ENCODE measurements at regions not wholly inside any gene's neighbourhood (a gene's known extent, or its start where the extent isn't known, plus 50 kb on each side); places are given as distances from the start of the nearest gene placed in this dataset.
"Not testable (repeated sequence)": the region's sequence is repeated elsewhere in the genome, so short reads cannot be mapped to it uniquely, and the experiment has no call there.

DNA sequence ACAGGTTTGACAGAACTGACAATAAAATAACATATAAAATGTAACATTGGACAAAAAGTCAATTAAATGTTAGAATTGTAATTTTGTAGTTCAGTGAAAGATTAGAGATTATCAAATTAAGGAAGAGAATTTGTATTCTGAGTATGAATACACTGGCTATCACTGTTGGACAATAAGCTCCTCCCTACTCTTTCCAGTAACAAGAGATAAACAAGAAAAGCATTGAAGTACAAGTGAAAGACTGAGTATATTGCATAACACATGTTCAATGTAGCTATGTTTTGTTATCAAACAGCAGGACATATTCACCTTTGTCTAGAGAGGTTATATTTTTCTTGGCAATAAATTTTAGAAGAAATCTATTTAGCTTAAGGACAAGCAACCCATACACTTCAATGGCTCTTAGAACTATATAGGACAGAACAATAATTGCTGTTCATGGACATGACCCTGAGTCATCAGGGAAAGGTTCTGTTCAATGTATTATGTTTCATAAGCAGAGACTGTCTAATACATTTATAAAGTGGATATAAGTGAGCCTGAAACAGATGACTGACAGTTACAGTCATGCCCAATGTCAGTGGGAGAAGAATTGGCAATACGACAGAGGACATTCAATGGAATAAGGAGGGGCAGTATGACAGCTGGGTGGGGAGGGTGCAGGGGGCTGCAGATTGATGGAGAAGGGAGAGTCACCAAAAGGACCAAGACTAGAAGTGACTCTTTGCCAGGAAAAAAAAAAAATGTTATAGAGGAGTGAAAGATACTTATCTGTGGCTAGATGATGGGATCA lies 520.4 kb downstream of the FRK start:
- no peak for DNase-seq

- DNase-seq, result no peak
Measured at GRCh38 chr6:115539531-115539930, 521.2 kb downstream of the FRK start.

DNA sequence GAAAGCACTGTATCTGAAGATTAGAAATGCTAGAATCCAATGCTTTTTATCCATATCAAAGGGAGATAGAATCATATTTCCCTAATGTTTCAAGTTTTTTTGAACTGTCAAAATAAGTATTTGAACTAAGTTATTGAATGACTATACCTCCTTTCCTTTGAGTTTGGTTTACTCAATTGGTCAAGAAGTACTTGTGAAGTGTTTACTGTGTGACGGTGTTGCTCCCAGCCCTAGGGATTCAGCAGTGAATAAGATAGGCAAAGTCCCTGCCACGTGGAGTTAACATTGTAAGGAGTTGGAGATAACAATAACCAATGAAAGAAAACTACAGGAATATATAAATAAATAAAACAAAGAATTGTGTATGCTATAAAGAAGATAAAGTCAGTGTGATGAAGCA lies 535.9 kb downstream of the FRK start:
- DNase-seq, result no peak

DNA sequence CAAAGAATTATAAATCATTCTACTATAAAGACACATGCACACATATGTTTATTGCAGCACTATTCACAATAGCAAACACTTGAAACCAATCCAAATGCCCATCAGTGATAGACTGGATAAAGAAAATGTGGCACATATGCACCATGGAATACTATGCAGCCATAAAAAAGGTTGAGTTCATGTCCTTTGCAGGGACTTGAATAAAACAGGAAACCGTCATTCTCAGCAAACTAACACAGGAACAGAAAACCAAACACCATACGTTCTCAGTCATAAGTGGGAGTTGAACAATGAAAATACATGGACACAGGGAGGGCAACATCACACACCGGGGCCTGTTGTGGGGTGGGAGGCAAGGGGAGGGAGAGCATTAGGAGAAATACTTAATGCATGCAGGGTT lies 538.9 kb downstream of the FRK start:
- not testable (repeated sequence) for DNase-seq

GRCh38 chr6:115514656-115515055 lies 546.0 kb downstream of the FRK start:
- DNase-seq, result no peak

- no peak for DNase-seq
Measured at GRCh38 chr6:115512923-115513322, 547.8 kb downstream of the FRK start.

DNA sequence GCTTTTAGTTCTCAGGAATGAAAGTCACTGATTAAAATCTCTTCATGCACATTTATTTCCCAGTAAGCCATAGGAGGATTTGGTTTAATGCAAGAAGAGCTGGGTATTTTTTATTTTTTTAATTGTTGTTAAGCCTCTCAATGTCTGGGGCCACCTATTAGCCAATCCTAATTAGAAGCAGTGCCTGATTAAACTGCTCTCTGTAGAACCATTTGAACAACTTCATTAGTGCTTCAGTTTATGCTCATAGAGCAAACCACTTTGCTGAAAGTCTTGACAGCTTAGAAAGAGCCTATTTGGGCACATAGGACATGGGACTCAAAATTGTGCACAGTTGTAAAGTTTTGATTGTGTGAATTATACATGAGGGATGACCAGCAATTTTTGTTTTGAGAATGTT lies 548.9 kb downstream of the FRK start:
- no peak for DNase-seq

DNA sequence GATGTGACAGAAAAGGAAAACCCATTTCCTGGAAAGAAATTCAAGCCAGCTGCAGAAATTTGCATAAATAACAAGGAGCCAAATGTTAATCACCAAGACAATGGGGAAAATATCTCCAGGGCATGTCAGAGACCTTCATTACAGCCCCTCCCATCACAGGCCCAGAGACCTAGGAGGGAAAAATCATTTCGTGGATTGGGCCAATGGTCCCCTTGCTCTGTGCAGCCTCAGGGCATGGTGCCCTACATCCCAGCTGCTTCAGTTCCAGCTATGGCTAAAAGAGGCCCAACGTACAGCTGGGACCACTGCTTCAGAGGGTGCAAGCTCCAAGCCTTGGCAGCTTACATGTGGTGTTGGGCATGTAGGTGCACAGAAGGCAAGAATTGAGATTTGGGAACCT lies 558.3 kb downstream of the FRK start:
- not testable (repeated sequence) for DNase-seq

DNA sequence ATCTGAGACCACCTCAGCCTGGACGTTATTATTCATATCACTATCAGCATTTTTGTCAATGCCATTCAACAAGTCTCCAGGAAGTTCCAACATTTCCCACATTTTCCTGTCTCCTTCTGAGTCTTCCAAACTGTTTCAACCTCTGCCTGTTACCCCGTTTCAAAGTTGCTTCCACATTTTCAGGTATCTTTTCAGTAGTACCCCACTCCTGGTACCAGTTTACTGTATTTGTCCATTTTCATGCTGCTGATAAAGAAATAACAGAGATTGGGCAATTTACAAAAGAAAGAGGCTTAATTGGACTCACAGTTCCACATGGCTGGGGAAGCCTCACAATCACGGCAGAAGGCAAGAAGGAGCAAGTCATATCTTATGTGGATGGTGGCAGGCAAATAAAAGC lies 565.5 kb downstream of the FRK start:
- DNase-seq, result no peak

GRCh38 chr6:115487331-115487730 lies 573.4 kb downstream of the FRK start:
- DNase-seq, result no peak

DNA sequence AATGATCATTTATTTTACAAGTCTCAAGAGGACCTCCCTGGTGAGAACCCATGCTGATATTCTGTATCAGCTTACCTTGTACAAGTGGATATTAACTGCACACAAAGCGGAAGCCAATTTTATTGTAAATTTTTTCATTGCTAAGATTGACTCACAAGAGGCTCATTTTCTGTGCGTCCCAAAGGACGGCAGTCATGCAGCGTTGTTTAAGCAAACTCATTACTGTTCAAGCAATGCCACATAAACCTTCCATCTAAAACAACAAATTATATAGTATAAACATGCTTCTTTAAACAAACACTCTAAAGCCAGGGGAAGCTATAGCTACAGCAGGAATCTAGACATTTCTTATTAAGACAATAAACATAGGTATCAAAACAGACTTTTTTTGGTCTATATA lies 575.3 kb downstream of the FRK start:
- DNase-seq, result no peak

DNA sequence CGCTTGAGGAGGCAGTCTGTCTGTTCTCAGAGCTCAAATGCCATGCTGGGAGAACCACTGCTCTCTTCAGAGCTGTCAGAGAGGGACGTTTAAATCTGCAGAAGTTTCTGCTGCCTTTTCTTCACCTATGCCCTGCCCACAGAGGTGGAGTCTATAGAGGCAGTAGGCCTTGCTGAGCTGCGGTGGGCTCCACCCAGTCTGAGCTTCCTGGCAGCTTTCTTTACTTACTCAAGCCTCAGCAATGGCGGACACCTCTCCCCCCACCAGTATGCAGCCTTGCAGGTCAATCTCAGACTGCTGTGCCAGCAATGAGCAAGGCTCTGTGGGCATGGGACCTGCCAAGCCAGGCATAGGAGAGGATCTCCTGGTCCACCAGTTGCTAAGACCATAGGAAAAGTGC lies 580.1 kb downstream of the FRK start:
- not testable (repeated sequence) for DNase-seq

GRCh38 chr6:115474443-115475041 lies 586.1 kb downstream of the FRK start:
- DNase-seq, result no peak

DNA sequence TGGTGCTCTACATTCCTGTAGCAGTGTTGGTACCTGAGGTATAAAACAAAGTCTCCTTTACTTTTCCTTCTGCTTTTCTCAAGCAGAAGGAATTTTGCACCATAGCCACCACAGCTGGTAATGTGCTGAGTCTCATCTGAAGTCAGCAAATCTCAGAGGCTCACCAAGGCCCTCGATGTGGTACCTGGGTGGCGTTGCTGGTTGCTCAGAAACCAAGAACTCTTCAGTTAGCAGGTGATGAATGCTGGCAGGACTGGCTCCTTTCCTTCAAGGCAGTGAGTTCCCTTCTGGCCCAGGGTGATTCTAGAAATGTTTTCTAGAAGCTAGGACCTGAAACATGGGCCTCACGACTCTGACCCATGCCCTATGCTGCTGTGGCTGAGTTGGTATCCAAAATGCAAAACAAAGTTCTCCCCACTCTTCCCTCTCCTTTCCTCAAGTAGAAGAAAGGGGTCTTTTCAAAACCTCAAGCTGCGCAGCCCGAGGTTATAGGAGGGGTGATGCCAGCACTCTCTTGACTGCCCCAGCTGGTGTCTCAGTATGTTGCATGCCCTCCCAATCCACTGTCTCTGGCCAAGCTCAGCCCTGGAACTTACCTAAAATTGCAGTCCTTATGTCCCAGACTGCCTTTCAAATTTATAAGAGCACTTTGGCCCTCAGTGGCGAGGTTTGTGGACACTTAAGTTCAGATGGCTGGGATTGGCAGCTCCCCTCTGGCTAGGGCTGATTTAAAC lies 592.3 kb downstream of the FRK start:
- DNase-seq, result no peak

GRCh38 chr6:115467726-115468125 lies 593.0 kb downstream of the FRK start:
- no peak for DNase-seq

DNA sequence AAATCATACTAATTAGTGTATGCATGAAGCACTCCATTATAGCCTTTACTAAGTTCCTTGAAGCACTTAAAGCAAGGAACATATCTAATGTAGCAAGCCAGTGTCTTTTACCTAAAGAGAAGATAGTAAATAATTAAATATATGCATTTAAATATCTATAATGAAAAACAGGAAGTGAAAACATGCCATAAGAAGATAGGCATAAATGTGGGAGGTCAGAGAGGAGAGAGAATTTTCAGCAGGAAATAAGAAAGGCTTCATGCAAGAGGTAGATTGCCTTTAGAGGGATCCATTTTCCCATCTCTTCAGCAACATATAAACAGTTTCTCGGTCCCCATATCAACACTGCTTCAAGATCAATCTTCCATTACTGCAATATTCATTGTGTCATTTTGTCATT lies 599.8 kb downstream of the FRK start:
- DNase-seq, result no peak

- DNase-seq, result no peak
Measured at GRCh38 chr6:115456848-115457247, 603.8 kb downstream of the FRK start.

DNA sequence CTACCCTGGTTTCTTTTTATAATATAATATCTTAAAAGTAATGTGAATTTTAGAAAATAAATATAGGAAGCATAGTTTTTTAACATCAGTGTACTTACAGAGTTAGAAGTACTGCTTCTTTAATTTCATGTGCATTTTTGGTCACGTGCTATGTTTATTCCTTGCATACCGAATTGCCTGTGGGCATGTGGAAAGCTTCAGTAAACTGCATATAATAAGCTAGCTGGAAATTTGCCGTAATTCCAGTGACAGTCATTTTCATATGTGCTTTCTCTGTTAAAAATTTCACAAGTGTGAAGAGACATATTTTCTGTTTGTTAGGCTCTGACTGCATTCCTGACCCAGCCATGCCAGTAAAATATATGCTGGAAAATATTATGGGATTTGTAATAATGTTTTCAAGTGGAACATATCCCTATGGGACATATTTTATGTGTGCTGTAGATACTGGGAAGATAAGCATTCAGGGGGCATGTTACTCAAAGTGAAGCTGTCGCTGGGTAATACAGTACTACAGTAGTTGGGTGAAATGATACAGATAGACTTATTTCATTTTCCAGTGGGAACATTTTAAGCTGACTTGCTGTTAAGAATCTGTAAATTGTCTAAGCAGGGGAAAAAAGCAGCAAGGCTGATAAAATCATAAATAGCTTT lies 616.7 kb downstream of the FRK start:
- no peak for DNase-seq

GRCh38 chr6:115442323-115442722 lies 618.4 kb downstream of the FRK start:
- DNase-seq, result no peak

DNA sequence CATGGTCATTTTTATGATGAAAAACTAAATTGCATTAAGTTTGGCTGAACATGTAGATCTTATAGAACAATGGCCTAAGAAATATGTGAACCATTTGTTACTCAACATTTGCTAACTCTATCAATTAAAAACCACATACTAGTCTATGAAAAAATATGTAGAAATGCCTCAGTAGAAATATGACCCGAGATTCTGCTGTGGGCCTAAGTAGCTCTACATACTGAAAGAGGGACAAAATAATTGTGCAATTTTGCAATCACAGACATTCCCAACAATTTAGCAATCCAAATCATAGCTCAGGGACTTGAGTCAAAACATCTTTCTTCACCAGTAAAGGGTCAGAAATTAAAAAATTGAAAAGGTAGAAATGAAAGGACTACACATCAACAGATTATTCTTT lies 619.0 kb downstream of the FRK start:
- DNase-seq, result no peak

- DNase-seq, result no peak
Measured at GRCh38 chr6:115415378-115415777, 645.3 kb downstream of the FRK start.

GRCh38 chr6:115414916-115415315 lies 645.8 kb downstream of the FRK start:
- DNase-seq, result not testable (repeated sequence)

- no peak for DNase-seq
Measured at GRCh38 chr6:115411756-115412155, 648.9 kb downstream of the FRK start.

GRCh38 chr6:115404446-115404845 lies 656.2 kb downstream of the FRK start:
- DNase-seq, result no peak

All from hematopoietic multipotent progenitor cell treated with erythropoietin and hydrocortisone succinate and interleukin-3 and kit ligand, for 6 days (in vitro differentiated cells).